PC-9 (cell line): ENCODE measurements at regions not wholly inside any gene's neighbourhood (a gene's known extent, or its start where the extent isn't known, plus 50 kb on each side); places are given as distances from the start of the nearest gene placed in this dataset.

Experiments used
- BruUV-seq: library from RNA; stranded (reverse); fragments of 400-500 nt; replicated peaks from 2 replicates; lab custom pipeline; 2021; lab: Mats Ljungman, UMichigan
- CTCF ChIA-PET: fragments of 300-600 bp; sonication (Branson Sonifier 250); formaldehyde crosslinking; loops from one replicate; lab custom pipeline; 2022; ENCODE audit warnings: antibody characterized with exemption; lab: Charles Lee
- POLR2A ChIA-PET: fragments of 300-600 bp; sonication (Branson Sonifier 250); formaldehyde crosslinking; loops from one replicate; lab custom pipeline; 2022; ENCODE audit warnings: antibody characterized with exemption; ENCODE audit not compliant: unreplicated experiment; lab: Charles Lee
- DNase-seq, 2 experiments: peaks; one replicate each; pipeline versions ENCODE4 v3.0.0 to v3.0.0-alpha.2; 2015 to 2022; ENCODE audit warnings: mixed read lengths in 1 of 2
- H2AFZ ChIP-seq: fragments of 200-600 bp; sonication (generic); 2 replicates; pipeline ENCODE4 v1.8.1; 2017; ENCODE audit warnings: antibody characterized with exemption
- H3F3A ChIP-seq: fragments of 200-600 bp; sonication (generic); 2 replicates; pipeline ENCODE4 v1.8.1; 2017; ENCODE audit warnings: antibody characterized with exemption, mild to moderate bottlenecking, low read depth; ENCODE audit not compliant: insufficient read depth
- H3K27ac ChIP-seq: fragments of 200-600 bp; sonication (generic); 2 replicates; pipeline ENCODE4 v1.6.1; 2016; ENCODE audit warnings: mixed run types
- H3K27me3 ChIP-seq: fragments of 200-600 bp; sonication (generic); 2 replicates; pipeline ENCODE4 v1.6.1; 2016; ENCODE audit warnings: low read depth, mixed run types; ENCODE audit not compliant: insufficient read depth
- H3K36me3 ChIP-seq: fragments of 200-600 bp; sonication (generic); 2 replicates; pipeline ENCODE4 v1.6.1; 2016; ENCODE audit warnings: low read depth, mixed run types
- H3K4me1 ChIP-seq: fragments of 200-600 bp; sonication (generic); replicated peaks from 2 replicates; pipeline ENCODE4 v1.6.1; 2016; ENCODE audit warnings: mixed run types; ENCODE audit not compliant: insufficient read depth
- H3K4me2 ChIP-seq: fragments of 200-600 bp; sonication (generic); 2 replicates; pipeline ENCODE4 v1.6.1; 2017; ENCODE audit warnings: mixed run types
- H3K4me3 ChIP-seq: fragments of 200-600 bp; sonication (generic); 2 replicates; pipeline ENCODE4 v1.6.1; 2016; ENCODE audit warnings: mixed run types
- H3K79me2 ChIP-seq: fragments of 200-600 bp; sonication (generic); 2 replicates; pipeline ENCODE4 v1.6.1; 2017; ENCODE audit warnings: low read depth, mixed run types
- H3K9me2 ChIP-seq: fragments of 200-600 bp; sonication (generic); 2 replicates; pipeline ENCODE4 v1.8.1; 2017; ENCODE audit warnings: mild to moderate bottlenecking; ENCODE audit not compliant: insufficient read depth
- H3K9me3 ChIP-seq: fragments of 200-600 bp; sonication (generic); 2 replicates; pipeline ENCODE4 v1.8.1; 2016; ENCODE audit warnings: low read depth; ENCODE audit not compliant: insufficient read depth
- H4K20me1 ChIP-seq: fragments of 200-600 bp; sonication (generic); 2 replicates; pipeline ENCODE4 v1.8.1; 2017; ENCODE audit not compliant: insufficient read depth
- EZH2 ChIP-seq: fragments of 200-600 bp; sonication (generic); IDR thresholded peaks from 2 replicates; pipeline ENCODE4 v1.8.0; 2017; ENCODE audit warnings: antibody characterized with exemption, low read depth
- intact Hi-C: fragments of 100-400 bp; cut with micrococcal nuclease; formaldehyde crosslinking; loops from one replicate; pipeline ENCODE4 v1.10.0; 2022; ENCODE audit not compliant: unreplicated experiment
- TF ChIP-seq, protein P1 (sequence below): fragments of 200-600 bp; sonication (generic); conservative IDR thresholded peaks from 2 replicates; pipeline ENCODE4 v1.6.1; 2017; ENCODE audit warnings: mixed run types, antibody characterized with exemption, mild to moderate bottlenecking, moderate library complexity

DNA sequence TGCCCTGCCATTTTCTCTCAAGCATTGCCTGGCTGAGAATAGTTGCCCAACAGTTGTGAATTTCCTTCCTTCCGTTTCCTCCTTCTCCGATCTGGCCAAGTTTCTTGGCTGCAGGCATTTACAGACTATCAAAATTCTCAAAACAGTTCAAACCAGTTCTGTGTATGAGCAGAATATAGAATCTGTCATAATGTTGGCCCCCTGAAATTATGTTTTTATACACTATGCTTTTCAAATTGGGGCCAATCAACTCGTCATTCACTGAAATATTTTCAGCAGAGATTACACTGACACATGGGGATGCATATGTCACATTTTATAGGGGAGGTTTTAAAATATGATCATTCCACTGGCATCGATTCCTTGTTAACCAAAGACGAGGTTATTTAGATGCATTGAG is 284.2 kb upstream of the TMTC4 start:
- no peak overlapping the region for H3K27ac ChIP-seq
- DNase-seq, result no peak
- H3F3A ChIP-seq, result no peaks in the 10 kb centered on the region
- no peaks in the 10 kb centered on the region for H3K9me3 ChIP-seq
- H3K4me3 ChIP-seq, result no peak overlapping the region
- H3K79me2 ChIP-seq, result no peaks in the 10 kb centered on the region
- intact Hi-C loops, result no loop called here
- peaks cover 73% of the 10 kb centered on the region for H3K27me3 ChIP-seq
- H2AFZ ChIP-seq, result no peak overlapping the region
- no peaks in the 10 kb centered on the region for H3K36me3 ChIP-seq
- ChIA-PET CTCF (no interaction called here), POLR2A (no interaction called here)
- no peaks in the 10 kb centered on the region for H3K4me1 ChIP-seq
- BruUV-seq, result no TSS peak
- H3K4me2 ChIP-seq, result no peak overlapping the region
- H3K9me2 ChIP-seq, result no peaks in the 10 kb centered on the region
- TF ChIP-seq, protein P1, sequence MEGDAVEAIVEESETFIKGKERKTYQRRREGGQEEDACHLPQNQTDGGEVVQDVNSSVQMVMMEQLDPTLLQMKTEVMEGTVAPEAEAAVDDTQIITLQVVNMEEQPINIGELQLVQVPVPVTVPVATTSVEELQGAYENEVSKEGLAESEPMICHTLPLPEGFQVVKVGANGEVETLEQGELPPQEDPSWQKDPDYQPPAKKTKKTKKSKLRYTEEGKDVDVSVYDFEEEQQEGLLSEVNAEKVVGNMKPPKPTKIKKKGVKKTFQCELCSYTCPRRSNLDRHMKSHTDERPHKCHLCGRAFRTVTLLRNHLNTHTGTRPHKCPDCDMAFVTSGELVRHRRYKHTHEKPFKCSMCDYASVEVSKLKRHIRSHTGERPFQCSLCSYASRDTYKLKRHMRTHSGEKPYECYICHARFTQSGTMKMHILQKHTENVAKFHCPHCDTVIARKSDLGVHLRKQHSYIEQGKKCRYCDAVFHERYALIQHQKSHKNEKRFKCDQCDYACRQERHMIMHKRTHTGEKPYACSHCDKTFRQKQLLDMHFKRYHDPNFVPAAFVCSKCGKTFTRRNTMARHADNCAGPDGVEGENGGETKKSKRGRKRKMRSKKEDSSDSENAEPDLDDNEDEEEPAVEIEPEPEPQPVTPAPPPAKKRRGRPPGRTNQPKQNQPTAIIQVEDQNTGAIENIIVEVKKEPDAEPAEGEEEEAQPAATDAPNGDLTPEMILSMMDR, result no peak
- no peak for TF ChIP-seq EZH2
- no peaks in the 10 kb centered on the region for H4K20me1 ChIP-seq

DNA sequence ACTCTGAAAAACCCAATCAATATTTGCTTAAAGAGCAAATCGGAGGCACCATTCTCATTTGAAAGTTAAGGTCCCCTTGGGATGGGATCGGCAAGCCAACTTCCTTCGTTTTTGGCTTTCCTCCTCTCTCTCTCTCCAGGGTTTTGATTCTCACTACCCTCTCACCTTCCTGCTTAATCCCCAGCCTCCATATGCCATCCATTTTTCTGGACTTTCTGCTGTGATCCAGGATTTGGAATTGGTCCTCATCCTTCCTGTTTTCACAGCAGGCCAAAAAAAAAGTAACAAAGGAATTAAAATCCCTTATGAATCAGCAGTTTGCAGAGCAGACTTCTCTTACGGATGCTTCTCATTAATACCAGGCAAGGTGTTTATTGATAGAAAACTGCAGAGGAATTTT is 283.1 kb upstream of the TMTC4 start:
- Histone ChIP-seq H3K9me3 (no peaks in the 10 kb centered on the region), H3K4me3 (no peak overlapping the region), H2AFZ (no peak overlapping the region), H3F3A (no peaks in the 10 kb centered on the region), H3K27ac (no peak overlapping the region), H3K27me3 (peaks cover 79% of the 10 kb centered on the region), H3K9me2 (no peaks in the 10 kb centered on the region), H4K20me1 (no peaks in the 10 kb centered on the region), H3K79me2 (no peaks in the 10 kb centered on the region), H3K4me2 (no peak overlapping the region), H3K4me1 (no peaks in the 10 kb centered on the region), H3K36me3 (no peaks in the 10 kb centered on the region)
- ChIA-PET POLR2A (no interaction called here), CTCF (no interaction called here)
- intact Hi-C loops, result no loop called here
- no peak for TF ChIP-seq EZH2
- TF ChIP-seq, protein P1, result no peak
- BruUV-seq, result no TSS peak
- DNase-seq, result no peak

DNA sequence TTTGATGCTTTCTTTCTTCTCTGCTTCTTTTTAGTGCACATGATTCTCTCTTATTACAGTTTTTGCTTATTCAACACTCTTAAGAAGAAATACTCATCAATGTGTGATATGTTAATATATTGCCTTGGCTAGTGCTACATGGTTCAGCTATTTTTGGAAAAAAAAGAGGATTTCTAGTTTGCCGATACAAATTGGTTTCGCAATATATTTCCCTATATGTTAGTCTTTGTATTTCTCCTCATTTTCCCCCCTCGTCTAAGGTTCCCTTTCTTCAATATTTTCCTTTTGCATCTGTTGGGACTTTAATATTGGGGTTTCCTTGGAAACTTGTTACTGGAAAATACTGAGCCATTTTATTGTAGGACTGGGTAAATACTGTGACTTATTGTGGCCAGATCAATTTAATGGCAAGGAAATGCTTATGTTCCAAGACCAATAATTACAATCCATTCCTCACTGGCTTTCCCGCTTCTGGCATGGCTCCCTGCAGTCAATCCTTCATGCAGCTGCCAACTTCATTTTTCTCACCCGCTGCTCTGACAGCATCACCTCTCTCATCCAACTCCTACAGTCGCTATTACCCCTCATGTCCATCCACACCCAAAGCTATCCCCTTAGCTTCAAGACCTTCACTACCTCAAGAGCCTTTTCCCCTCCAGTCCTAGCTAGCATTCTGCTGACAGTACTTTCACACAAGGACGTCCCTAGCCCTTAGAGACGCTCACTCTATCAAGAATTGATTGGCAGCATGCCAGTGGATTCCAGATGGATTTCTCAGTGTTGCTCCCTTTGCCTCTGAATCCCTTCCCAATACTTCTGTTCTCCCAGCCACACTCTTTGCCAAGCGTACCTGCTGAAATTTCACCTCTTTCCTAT is 280.1 kb upstream of the TMTC4 start:
- BruUV-seq, result no TSS peak
- H3K36me3 ChIP-seq, result no peaks in the 10 kb centered on the region
- ChIA-PET POLR2A (no interaction called here), CTCF (no interaction called here)
- H3K27ac ChIP-seq, result no peak overlapping the region
- H2AFZ ChIP-seq, result no peak overlapping the region
- no peaks in the 10 kb centered on the region for H3F3A ChIP-seq
- no peaks in the 10 kb centered on the region for H4K20me1 ChIP-seq
- no peak for DNase-seq
- H3K27me3 ChIP-seq, result peaks cover 79% of the 10 kb centered on the region
- no peaks in the 10 kb centered on the region for H3K9me2 ChIP-seq
- no peaks in the 10 kb centered on the region for H3K9me3 ChIP-seq
- no peaks in the 10 kb centered on the region for H3K79me2 ChIP-seq
- H3K4me1 ChIP-seq, result no peaks in the 10 kb centered on the region
- TF ChIP-seq EZH2, result no peak
- TF ChIP-seq, protein P1, result no peak
- intact Hi-C loops, result no loop called here
- H3K4me3 ChIP-seq, result no peak overlapping the region
- no peak overlapping the region for H3K4me2 ChIP-seq
